Left renal cortex interstitium (tissue), 4 donors: ENCODE measurements at regions not wholly inside any gene's neighbourhood (a gene's known extent, or its start where the extent isn't known, plus 50 kb on each side); places are given as distances from the start of the nearest gene placed in this dataset.
A peak's percentile ranks its signal among the peaks of the same experiment; 100 is the strongest.

Source experiments
- DNase-seq, 4 donors: peaks; one replicate each; pipeline ENCODE4 v3.0.0-alpha.2; 2013; ENCODE audit warnings: low read depth in 4 of 4, low spot score in 2 of 4, missing footprints in 1 of 4

- no peak for DNase-seq
Observed at GRCh38 chr3:18054625-18055024, 312.2 kb upstream of the TBC1D5 start.

- peak in 1 of 4 donors; percentile 3 for DNase-seq
Observed at GRCh38 chr3:18051306-18051705, 308.9 kb upstream of the TBC1D5 start.

- no peak for DNase-seq
Observed at GRCh38 chr3:18049096-18049495, 306.7 kb upstream of the TBC1D5 start.

- no peak for DNase-seq
Observed at GRCh38 chr3:18047052-18047451, 304.6 kb upstream of the TBC1D5 start.

- no peak for DNase-seq
Observed at GRCh38 chr3:18046131-18046915, 303.9 kb upstream of the TBC1D5 start.

- no peak for DNase-seq
Observed at GRCh38 chr3:18044971-18045880, 302.8 kb upstream of the TBC1D5 start.

GRCh38 chr3:18044191-18044590, 301.8 kb upstream of the TBC1D5 start:
- DNase-seq: no peak

GRCh38 chr3:18036450-18036815, 294.0 kb upstream of the TBC1D5 start:
- no peak for DNase-seq

- DNase-seq: no peak
Observed at GRCh38 chr3:18035641-18036449, 293.4 kb upstream of the TBC1D5 start.

GRCh38 chr3:18033581-18034108, 291.2 kb upstream of the TBC1D5 start:
- no peak for DNase-seq

- no peak for DNase-seq
Observed at GRCh38 chr3:18030371-18030870, 288.0 kb upstream of the TBC1D5 start.

- DNase-seq: no peak
Observed at GRCh38 chr3:18027161-18027939, 284.9 kb upstream of the TBC1D5 start.

- no peak for DNase-seq
Observed at GRCh38 chr3:18024715-18025114, 282.3 kb upstream of the TBC1D5 start.

GRCh38 chr3:18019161-18019495, 276.7 kb upstream of the TBC1D5 start:
- DNase-seq: no peak

GRCh38 chr3:18018491-18019160, 276.2 kb upstream of the TBC1D5 start:
- no peak for DNase-seq

GRCh38 chr3:18016366-18016765, 273.9 kb upstream of the TBC1D5 start:
- DNase-seq: no peak

- no peak for DNase-seq
Observed at GRCh38 chr3:18012933-18013332, 270.5 kb upstream of the TBC1D5 start.

GRCh38 chr3:18012436-18012835, 270.0 kb upstream of the TBC1D5 start:
- no peak for DNase-seq

GRCh38 chr3:18011387-18011786, 269.0 kb upstream of the TBC1D5 start:
- DNase-seq: no peak
